C4-2B (cell line): ENCODE measurements at regions not wholly inside any gene's neighbourhood (a gene's known extent, or its start where the extent isn't known, plus 50 kb on each side); places are given as distances from the start of the nearest gene placed in this dataset.

Experiments used
- ZFX ChIP-seq: fragments of 450-650 bp; IDR thresholded peaks from 2 replicates; pipeline ENCODE4 v1.6.1; 2017
- TF ChIP-seq, protein P1 (sequence below): fragments of 450-650 bp; conservative IDR thresholded peaks from 2 replicates; pipeline ENCODE4 v1.5.1; 2017; ENCODE audit warnings: mild to moderate bottlenecking

DNA sequence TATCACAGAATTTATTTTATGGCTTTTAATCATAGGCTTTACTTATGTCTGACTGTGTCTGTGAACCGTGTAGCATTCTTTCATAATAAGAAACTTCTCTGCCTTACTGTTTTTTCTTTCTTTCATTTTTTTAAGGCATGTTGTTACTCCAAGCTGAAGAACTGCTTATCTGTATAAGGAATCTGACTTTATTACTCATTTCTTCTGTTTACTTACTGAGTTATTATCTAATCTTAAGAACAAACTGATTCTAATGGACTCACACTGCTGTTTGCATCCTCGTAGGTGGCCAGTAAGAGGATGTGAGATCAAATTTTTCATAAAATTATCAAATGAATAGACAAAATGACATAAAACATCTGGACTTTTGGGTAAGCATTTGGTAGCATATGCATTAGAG lies 54.7 kb upstream of the DNAJC1 start:
- TF ChIP-seq, protein P1, sequence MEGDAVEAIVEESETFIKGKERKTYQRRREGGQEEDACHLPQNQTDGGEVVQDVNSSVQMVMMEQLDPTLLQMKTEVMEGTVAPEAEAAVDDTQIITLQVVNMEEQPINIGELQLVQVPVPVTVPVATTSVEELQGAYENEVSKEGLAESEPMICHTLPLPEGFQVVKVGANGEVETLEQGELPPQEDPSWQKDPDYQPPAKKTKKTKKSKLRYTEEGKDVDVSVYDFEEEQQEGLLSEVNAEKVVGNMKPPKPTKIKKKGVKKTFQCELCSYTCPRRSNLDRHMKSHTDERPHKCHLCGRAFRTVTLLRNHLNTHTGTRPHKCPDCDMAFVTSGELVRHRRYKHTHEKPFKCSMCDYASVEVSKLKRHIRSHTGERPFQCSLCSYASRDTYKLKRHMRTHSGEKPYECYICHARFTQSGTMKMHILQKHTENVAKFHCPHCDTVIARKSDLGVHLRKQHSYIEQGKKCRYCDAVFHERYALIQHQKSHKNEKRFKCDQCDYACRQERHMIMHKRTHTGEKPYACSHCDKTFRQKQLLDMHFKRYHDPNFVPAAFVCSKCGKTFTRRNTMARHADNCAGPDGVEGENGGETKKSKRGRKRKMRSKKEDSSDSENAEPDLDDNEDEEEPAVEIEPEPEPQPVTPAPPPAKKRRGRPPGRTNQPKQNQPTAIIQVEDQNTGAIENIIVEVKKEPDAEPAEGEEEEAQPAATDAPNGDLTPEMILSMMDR: no peak
- no peak for TF ChIP-seq ZFX
